ENCODE measurements at regions not wholly inside any gene's neighbourhood (a gene's known extent, or its start where the extent isn't known, plus 50 kb on each side); places are given as distances from the start of the nearest gene placed in this dataset.

- ChIA-PET POLR2A (ENCODE audit: unreplicated experiment) (no interaction called here), CTCF (no interaction called here)
- no peak overlapping the region for H3K23ac ChIP-seq (ENCODE audit: low read depth, low read length)
- no peak overlapping the region for H2BK15ac ChIP-seq (ENCODE audit: low read depth, low read length)
- no peak overlapping the region for H3K4me2 ChIP-seq (ENCODE audit: low read depth, low read length)
- no peaks in the 10 kb centered on the region for H3K9me1 ChIP-seq (ENCODE audit: insufficient read depth, low read length)
- H4K8ac ChIP-seq (ENCODE audit: low read depth in 2 of 2, low read length in 2 of 2): no peak overlapping the region
- no peak overlapping the region for H2BK120ac ChIP-seq (ENCODE audit: low read depth, low read length)
- no TSS peak for BruUV-seq (replicated peaks)
- H3K4me3 ChIP-seq (ENCODE audit: insufficient read depth, low read depth, low read length): no peak overlapping the region
- TF ChIP-seq NFE2L2 (IDR thresholded peaks at IDR 0.05; ENCODE audit: low read depth, low read length) (no peak), RCOR1 (IDR thresholded peaks at IDR 0.05; ENCODE audit: insufficient replicate concordance, low read length) (no peak), CEBPB (IDR thresholded peaks at IDR 0.05; ENCODE audit: low read depth, low read length) (no peak), POLR2A (IDR thresholded peaks at IDR 0.05; ENCODE audit: low read depth, low read length) (no peak), USF2 (IDR thresholded peaks at IDR 0.05; ENCODE audit: low read depth, low read length) (no peak), ELK1 (IDR thresholded peaks at IDR 0.05; ENCODE audit: borderline replicate concordance, low read depth, low read length) (no peak), MAZ (IDR thresholded peaks at IDR 0.05; ENCODE audit: borderline replicate concordance, low read depth, low read length) (no peak), CHD1 (IDR thresholded peaks at IDR 0.05; ENCODE audit: low read depth, low read length) (no peak), MXI1 (IDR thresholded peaks at IDR 0.05; ENCODE audit: borderline replicate concordance, low read depth, low read length) (no peak), MAFK (IDR thresholded peaks at IDR 0.05; ENCODE audit: low read depth, low read length) (no peak), SMC3 (IDR thresholded peaks at IDR 0.05; ENCODE audit: low read depth, low read length) (no peak), FOS (IDR thresholded peaks at IDR 0.05; ENCODE audit: low read depth, low read length) (no peak), RFX5 (IDR thresholded peaks at IDR 0.05; ENCODE audit: low read depth, low read length) (no peak)
- no peak overlapping the region for H2AK9ac ChIP-seq (replicated peaks; ENCODE audit: low read depth, low read length, poor library complexity)
- no peak overlapping the region for H2BK20ac ChIP-seq (ENCODE audit: low read depth, low read length)
- H3K4ac ChIP-seq (ENCODE audit: low read depth, low read length): no peak overlapping the region
- no CpG with 5 or more reads among the region's 2 CpGs for WGBS, 2 experiments (ENCODE audit: extremely low coverage in 2 of 2, insufficient read length in 1 of 2)
- dilution Hi-C loops (cut with HindIII; ENCODE audit: low sequenced_read_pairs, unreplicated experiment) (no loop called here), in situ Hi-C loops (cut with MboI; ENCODE audit: low sequenced_read_pairs) (no loop called here), intact Hi-C loops (cut with micrococcal nuclease) (no loop called here)
- no peak overlapping the region for H2BK5ac ChIP-seq (ENCODE audit: low read depth, low read length, poor library complexity, severe bottlenecking)
- H3K4me1 ChIP-seq (ENCODE audit: control insufficient read depth, insufficient read depth, low read length): no peaks in the 10 kb centered on the region
- no peak overlapping the region for H3K9ac ChIP-seq (ENCODE audit: low read depth, low read length)
- no peaks in the 10 kb centered on the region for H4K20me1 ChIP-seq (ENCODE audit: insufficient read depth, low read length)
- no peak overlapping the region for H4K91ac ChIP-seq (ENCODE audit: insufficient read depth, low read depth, low read length)
- no peak for DNase-seq
- no peak overlapping the region for H4K5ac ChIP-seq (ENCODE audit: low read depth, low read length)
- no peak overlapping the region for H3K56ac ChIP-seq (ENCODE audit: extremely low read depth, insufficient read depth, low read length)
- no peak overlapping the region for H3K27ac ChIP-seq (ENCODE audit: insufficient read depth, low read length)
- ATAC-seq (ENCODE audit: low read depth): no peak
- H3K36me3 ChIP-seq (ENCODE audit: control insufficient read depth, insufficient read depth, low read length): no peaks in the 10 kb centered on the region
- peaks cover 9% of the 10 kb centered on the region for H3K9me3 ChIP-seq (ENCODE audit: control insufficient read depth, insufficient read depth, low read length)
- H3K14ac ChIP-seq (replicated peaks; ENCODE audit: low read depth, low read length): no peak overlapping the region
- no peaks in the 10 kb centered on the region for H3K27me3 ChIP-seq (ENCODE audit: control insufficient read depth, insufficient read depth, low read length)
- no peak overlapping the region for H3K18ac ChIP-seq (ENCODE audit: low read depth, low read length)
- H3K79me1 ChIP-seq (ENCODE audit: low read depth in 1 of 2, low read length in 2 of 2): no peaks in the 10 kb centered on the region
- H2AFZ ChIP-seq (replicated peaks; ENCODE audit: low read length, poor library complexity): no peak overlapping the region
- no peak overlapping the region for H2AK5ac ChIP-seq (ENCODE audit: low read depth, low read length)
Observed at GRCh38 chr12:71008616-71009015, 88.1 kb upstream of the PTPRR start.

Data from IMR-90 (cell line).